KMS-11 (cell line): ENCODE measurements at regions not wholly inside any gene's neighbourhood (a gene's known extent, or its start where the extent isn't known, plus 50 kb on each side); places are given as distances from the start of the nearest gene placed in this dataset.

ENCODE experiments used
- H2AFZ ChIP-seq: fragments of 200-600 bp; sonication (generic); 2 replicates; pipeline ENCODE4 v1.6.1; 2016; ENCODE audit warnings: antibody characterized with exemption, mixed run types, low read depth
- H3K27ac ChIP-seq: fragments of 200-600 bp; sonication (generic); 2 replicates; pipeline ENCODE4 v1.6.1; 2016; ENCODE audit warnings: mild to moderate bottlenecking, mixed run types
- H3K27me3 ChIP-seq: fragments of 200-600 bp; sonication (generic); 2 replicates; pipeline ENCODE4 v1.6.1; 2017; ENCODE audit warnings: mild to moderate bottlenecking, low read depth, mixed run types, moderate library complexity; ENCODE audit not compliant: insufficient read depth
- H3K36me3 ChIP-seq: fragments of 200-600 bp; sonication (generic); 2 replicates; pipeline ENCODE4 v1.6.1; 2017; ENCODE audit warnings: mild to moderate bottlenecking, mixed run types; ENCODE audit not compliant: insufficient read depth
- H3K4me1 ChIP-seq: fragments of 200-600 bp; sonication (generic); 2 replicates; pipeline ENCODE4 v1.6.1; 2016; ENCODE audit warnings: mild to moderate bottlenecking, low read depth, mixed run types; ENCODE audit not compliant: poor library complexity, severe bottlenecking
- H3K4me2 ChIP-seq: fragments of 200-600 bp; sonication (generic); 2 replicates; pipeline ENCODE4 v1.7.0; 2016; ENCODE audit warnings: mild to moderate bottlenecking, mixed run types
- H3K4me3 ChIP-seq: fragments of 200-600 bp; sonication (generic); IDR thresholded peaks from 2 replicates; pipeline ENCODE4 v1.6.1; 2017; ENCODE audit warnings: low read depth, low read length, mixed read lengths; ENCODE audit not compliant: insufficient read depth
- H3K79me2 ChIP-seq: fragments of 200-600 bp; sonication (generic); 2 replicates; pipeline ENCODE4 v1.6.1; 2016; ENCODE audit warnings: low read depth, mixed run types; ENCODE audit not compliant: insufficient read depth
- H3K9ac ChIP-seq: fragments of 200-600 bp; sonication (generic); 2 replicates; pipeline ENCODE4 v1.6.1; 2016; ENCODE audit warnings: mild to moderate bottlenecking, mixed run types
- H4K20me1 ChIP-seq: fragments of 200-600 bp; sonication (generic); 2 replicates; pipeline ENCODE4 v1.6.1; 2016; ENCODE audit warnings: mild to moderate bottlenecking, mixed run types; ENCODE audit not compliant: insufficient read depth
- TF ChIP-seq, protein P1 (sequence below): fragments of 200-600 bp; sonication (generic); conservative IDR thresholded peaks from 2 replicates; pipeline ENCODE4 v1.6.1; 2017; ENCODE audit warnings: low read depth, mild to moderate bottlenecking, antibody characterized with exemption, low read length, moderate library complexity, mixed read lengths

DNA sequence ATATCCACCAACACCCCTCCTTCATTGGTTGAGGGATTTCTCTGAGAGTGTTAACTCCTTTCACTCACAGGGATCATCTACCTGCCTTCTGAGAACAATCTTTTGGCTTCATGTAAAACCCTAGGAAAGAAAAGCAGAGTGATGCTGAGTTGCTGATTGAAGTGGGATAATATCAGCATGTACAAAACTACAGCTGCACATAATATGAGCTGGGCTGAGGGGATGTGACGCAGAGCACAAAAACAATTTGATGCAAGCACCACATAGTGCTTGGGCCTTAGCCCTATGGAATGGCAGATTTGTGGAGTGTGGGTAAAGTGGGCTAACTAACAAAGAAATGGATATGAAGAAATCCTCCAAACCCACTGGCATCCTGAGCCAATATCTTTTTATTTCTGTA lies 267.6 kb upstream of the KCNH8 start:
- TF ChIP-seq, protein P1, sequence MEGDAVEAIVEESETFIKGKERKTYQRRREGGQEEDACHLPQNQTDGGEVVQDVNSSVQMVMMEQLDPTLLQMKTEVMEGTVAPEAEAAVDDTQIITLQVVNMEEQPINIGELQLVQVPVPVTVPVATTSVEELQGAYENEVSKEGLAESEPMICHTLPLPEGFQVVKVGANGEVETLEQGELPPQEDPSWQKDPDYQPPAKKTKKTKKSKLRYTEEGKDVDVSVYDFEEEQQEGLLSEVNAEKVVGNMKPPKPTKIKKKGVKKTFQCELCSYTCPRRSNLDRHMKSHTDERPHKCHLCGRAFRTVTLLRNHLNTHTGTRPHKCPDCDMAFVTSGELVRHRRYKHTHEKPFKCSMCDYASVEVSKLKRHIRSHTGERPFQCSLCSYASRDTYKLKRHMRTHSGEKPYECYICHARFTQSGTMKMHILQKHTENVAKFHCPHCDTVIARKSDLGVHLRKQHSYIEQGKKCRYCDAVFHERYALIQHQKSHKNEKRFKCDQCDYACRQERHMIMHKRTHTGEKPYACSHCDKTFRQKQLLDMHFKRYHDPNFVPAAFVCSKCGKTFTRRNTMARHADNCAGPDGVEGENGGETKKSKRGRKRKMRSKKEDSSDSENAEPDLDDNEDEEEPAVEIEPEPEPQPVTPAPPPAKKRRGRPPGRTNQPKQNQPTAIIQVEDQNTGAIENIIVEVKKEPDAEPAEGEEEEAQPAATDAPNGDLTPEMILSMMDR: no peak

DNA sequence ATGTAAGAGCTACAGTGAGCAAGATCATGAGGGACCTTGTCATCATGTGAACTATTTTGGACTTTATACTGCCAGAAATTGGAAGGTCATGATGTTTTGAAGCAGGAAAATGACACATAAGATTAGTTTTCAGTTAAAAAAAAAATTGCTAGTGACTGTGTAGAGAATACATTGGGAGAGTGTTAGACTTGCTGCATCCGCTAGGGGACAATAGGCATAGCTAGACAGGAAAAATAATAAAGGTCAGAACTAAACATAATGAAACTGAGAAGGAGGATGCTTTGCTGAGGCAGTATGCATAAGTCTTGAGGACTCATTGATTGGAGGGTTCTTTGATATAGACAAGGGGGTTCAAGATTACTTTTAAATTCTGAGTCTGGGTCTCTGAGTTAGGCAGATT lies 275.8 kb upstream of the KCNH8 start:
- no peaks in the 10 kb centered on the region for H3K36me3 ChIP-seq
- no peak overlapping the region for H3K4me3 ChIP-seq
- no peaks in the 10 kb centered on the region for H3K27me3 ChIP-seq
- no peak overlapping the region for H2AFZ ChIP-seq
- no peaks in the 10 kb centered on the region for H4K20me1 ChIP-seq
- H3K9ac ChIP-seq: no peak overlapping the region
- TF ChIP-seq, protein P1: no peak
- H3K79me2 ChIP-seq: no peaks in the 10 kb centered on the region
- H3K27ac ChIP-seq: no peak overlapping the region
- no peak overlapping the region for H3K4me2 ChIP-seq
- H3K4me1 ChIP-seq: no peaks in the 10 kb centered on the region

More for the DNA sequence above, 267.6 kb upstream of the KCNH8 start:
- Histone ChIP-seq H3K27me3 (no peaks in the 10 kb centered on the region), H2AFZ (no peak overlapping the region), H3K4me3 (no peak overlapping the region), H3K79me2 (no peaks in the 10 kb centered on the region), H3K9ac (no peak overlapping the region), H3K27ac (no peak overlapping the region), H3K36me3 (no peaks in the 10 kb centered on the region), H4K20me1 (no peaks in the 10 kb centered on the region), H3K4me2 (no peak overlapping the region), H3K4me1 (no peaks in the 10 kb centered on the region)

DNA sequence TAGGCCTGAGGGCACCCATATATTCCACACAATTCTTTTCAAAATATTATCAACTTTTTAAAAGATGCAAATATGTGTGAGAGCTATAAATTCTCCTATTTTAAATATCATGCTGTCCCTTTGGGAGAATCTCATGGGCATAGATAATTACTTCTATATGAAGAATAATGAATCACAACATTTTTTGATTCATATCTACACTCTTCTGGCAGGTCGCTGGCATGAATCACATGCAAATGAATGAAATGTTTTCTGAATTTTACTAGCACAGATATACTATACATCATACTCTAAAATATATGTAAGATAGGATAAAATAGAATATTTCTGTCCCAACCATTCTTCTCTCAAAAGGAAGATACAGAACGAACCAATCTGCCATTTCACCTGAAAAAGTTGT lies 277.7 kb upstream of the KCNH8 start:
- Histone ChIP-seq H3K27me3 (no peaks in the 10 kb centered on the region), H3K4me2 (no peak overlapping the region), H3K4me3 (no peak overlapping the region), H2AFZ (no peak overlapping the region), H3K9ac (no peak overlapping the region), H3K36me3 (no peaks in the 10 kb centered on the region), H4K20me1 (no peaks in the 10 kb centered on the region), H3K4me1 (peaks cover 8% of the 10 kb centered on the region), H3K79me2 (no peaks in the 10 kb centered on the region), H3K27ac (no peak overlapping the region)
- TF ChIP-seq, protein P1: no peak

DNA sequence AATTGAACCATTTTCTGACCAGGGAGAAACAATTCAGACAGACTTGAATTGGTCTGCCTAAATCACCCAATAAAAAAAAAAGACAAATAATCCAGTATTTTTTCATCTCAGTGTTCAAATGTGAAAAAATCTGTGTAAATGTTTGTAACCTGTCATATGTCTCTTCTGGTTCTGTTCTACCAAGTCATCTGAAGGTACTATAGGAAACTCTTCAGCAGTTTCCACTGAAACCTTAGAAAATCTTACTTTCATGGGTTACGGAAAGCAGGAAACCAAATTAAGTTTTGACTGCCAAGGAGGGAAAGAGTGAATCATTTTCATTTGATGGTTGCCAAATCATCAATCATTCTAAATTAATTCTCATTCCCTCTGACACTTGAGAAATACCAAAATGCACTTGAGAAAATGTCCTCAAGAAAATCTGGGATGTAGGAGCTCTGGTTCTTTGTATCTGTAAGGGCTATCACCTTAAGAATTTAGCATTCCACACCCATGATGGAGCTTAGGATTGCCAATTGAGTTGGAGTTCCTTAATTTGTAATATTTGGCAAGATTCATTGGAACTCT lies 278.2 kb upstream of the KCNH8 start:
- Histone ChIP-seq H4K20me1 (no peaks in the 10 kb centered on the region), H3K9ac (no peak overlapping the region), H3K4me3 (no peak overlapping the region), H3K4me2 (no peak overlapping the region), H2AFZ (no peak overlapping the region), H3K4me1 (peaks cover 13% of the 10 kb centered on the region), H3K27ac (no peak overlapping the region), H3K36me3 (no peaks in the 10 kb centered on the region), H3K79me2 (no peaks in the 10 kb centered on the region), H3K27me3 (no peaks in the 10 kb centered on the region)
- TF ChIP-seq, protein P1: no peak
